Ishikawa (cell line): ENCODE measurements at regions not wholly inside any gene's neighbourhood (a gene's known extent, or its start where the extent isn't known, plus 50 kb on each side); places are given as distances from the start of the nearest gene placed in this dataset.

Experiments used
- CEBPB ChIP-seq: IDR thresholded peaks from 2 replicates; pipeline ENCODE4 v1.6.1; 2012
- CREB1 ChIP-seq: IDR thresholded peaks from 2 replicates; pipeline ENCODE4 v1.6.1; 2012; ENCODE audit warnings: low read depth
- EGR1 ChIP-seq: IDR thresholded peaks from 2 replicates; pipeline ENCODE4 v1.6.1; 2012
- EP300 ChIP-seq: IDR thresholded peaks from 2 replicates; pipeline ENCODE4 v1.6.1; 2012; ENCODE audit warnings: borderline replicate concordance
- FOXM1 ChIP-seq: IDR thresholded peaks from 2 replicates; pipeline ENCODE4 v1.6.1; 2012; ENCODE audit warnings: low read depth, borderline replicate concordance
- NFIC ChIP-seq: IDR thresholded peaks from 2 replicates; pipeline ENCODE4 v1.6.1; 2012
- RAD21 ChIP-seq: IDR thresholded peaks from 2 replicates; pipeline ENCODE4 v1.6.1; 2012; ENCODE audit warnings: low read depth
- TAF1 ChIP-seq: IDR thresholded peaks from 2 replicates; pipeline ENCODE4 v1.6.1; 2012; ENCODE audit warnings: low read depth, mild to moderate bottlenecking
- TCF12 ChIP-seq: IDR thresholded peaks from 2 replicates; pipeline ENCODE4 v1.6.1; 2012; ENCODE audit warnings: low read depth
- TEAD4 ChIP-seq: IDR thresholded peaks from 2 replicates; pipeline ENCODE4 v1.6.1; 2012
- YY1 ChIP-seq: IDR thresholded peaks from 2 replicates; pipeline ENCODE4 v1.6.1; 2012; ENCODE audit warnings: low read depth
- ZBTB7A ChIP-seq: IDR thresholded peaks from 2 replicates; pipeline ENCODE4 v1.6.1; 2012; ENCODE audit warnings: low read depth
- TF ChIP-seq, protein P1 (sequence below): IDR thresholded peaks from 2 replicates; pipeline ENCODE4 v1.6.1; 2012
- TF ChIP-seq, protein P2 (sequence below): IDR thresholded peaks from 2 replicates; pipeline ENCODE4 v1.6.1; 2012
- TF ChIP-seq, protein P3 (sequence below): IDR thresholded peaks from 2 replicates; pipeline ENCODE4 v1.6.1; 2012; ENCODE audit warnings: low read depth, mild to moderate bottlenecking

DNA sequence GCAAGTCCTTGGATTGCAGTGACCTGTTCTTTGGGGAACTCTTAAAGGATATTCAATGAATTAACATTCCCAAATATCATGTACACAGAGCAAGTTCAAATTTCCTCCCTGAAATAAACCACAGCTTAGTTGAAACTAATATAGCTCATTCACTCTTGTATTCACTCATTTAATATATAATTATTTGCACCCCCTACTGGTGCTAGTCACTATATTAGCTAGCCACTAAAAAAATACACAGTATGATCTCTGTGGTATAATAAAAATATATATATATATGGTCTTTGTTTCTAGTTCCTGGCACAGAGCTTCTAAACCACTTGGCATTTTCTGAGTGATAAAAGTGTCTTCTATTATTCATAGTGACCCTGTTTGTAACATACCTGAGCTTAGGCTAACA, 177.3 kb upstream of the LYPLAL1 start:
- TF ChIP-seq TEAD4 (no peak), YY1 (no peak), CREB1 (no peak), ZBTB7A (no peak), TAF1 (no peak), RAD21 (no peak), CEBPB (no peak), TCF12 (no peak), FOXM1 (no peak), NFIC (no peak), EP300 (no peak), EGR1 (no peak)
- TF ChIP-seq, protein P1, sequence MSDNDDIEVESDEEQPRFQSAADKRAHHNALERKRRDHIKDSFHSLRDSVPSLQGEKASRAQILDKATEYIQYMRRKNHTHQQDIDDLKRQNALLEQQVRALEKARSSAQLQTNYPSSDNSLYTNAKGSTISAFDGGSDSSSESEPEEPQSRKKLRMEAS, result no peak
- TF ChIP-seq, protein P2, sequence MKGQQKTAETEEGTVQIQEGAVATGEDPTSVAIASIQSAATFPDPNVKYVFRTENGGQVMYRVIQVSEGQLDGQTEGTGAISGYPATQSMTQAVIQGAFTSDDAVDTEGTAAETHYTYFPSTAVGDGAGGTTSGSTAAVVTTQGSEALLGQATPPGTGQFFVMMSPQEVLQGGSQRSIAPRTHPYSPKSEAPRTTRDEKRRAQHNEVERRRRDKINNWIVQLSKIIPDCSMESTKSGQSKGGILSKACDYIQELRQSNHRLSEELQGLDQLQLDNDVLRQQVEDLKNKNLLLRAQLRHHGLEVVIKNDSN, result no peak
- TF ChIP-seq, protein P3, sequence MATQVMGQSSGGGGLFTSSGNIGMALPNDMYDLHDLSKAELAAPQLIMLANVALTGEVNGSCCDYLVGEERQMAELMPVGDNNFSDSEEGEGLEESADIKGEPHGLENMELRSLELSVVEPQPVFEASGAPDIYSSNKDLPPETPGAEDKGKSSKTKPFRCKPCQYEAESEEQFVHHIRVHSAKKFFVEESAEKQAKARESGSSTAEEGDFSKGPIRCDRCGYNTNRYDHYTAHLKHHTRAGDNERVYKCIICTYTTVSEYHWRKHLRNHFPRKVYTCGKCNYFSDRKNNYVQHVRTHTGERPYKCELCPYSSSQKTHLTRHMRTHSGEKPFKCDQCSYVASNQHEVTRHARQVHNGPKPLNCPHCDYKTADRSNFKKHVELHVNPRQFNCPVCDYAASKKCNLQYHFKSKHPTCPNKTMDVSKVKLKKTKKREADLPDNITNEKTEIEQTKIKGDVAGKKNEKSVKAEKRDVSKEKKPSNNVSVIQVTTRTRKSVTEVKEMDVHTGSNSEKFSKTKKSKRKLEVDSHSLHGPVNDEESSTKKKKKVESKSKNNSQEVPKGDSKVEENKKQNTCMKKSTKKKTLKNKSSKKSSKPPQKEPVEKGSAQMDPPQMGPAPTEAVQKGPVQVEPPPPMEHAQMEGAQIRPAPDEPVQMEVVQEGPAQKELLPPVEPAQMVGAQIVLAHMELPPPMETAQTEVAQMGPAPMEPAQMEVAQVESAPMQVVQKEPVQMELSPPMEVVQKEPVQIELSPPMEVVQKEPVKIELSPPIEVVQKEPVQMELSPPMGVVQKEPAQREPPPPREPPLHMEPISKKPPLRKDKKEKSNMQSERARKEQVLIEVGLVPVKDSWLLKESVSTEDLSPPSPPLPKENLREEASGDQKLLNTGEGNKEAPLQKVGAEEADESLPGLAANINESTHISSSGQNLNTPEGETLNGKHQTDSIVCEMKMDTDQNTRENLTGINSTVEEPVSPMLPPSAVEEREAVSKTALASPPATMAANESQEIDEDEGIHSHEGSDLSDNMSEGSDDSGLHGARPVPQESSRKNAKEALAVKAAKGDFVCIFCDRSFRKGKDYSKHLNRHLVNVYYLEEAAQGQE, result no peak

DNA sequence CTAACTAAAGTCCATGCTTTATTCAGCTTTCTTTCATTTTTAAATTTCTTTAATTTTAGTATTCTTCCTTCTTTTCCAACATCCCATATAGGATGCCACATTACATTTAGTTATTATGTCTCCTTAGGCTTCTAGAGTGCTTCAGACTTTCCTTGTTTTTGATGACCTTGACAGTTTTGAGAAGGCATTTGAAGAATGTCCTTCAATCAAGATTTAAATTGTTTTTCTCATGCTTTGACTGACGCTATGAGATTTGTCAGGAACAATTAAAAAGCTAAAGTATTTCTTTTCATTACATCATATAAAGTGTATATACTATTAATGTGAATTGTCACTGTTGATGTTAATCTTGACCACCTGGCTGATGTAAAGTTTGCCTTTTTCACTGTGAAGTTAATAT, 173.7 kb upstream of the LYPLAL1 start:
- no peak for TF ChIP-seq TCF12
- TF ChIP-seq TEAD4, result no peak
- TF ChIP-seq NFIC, result no peak
- no peak for TF ChIP-seq ZBTB7A

DNA sequence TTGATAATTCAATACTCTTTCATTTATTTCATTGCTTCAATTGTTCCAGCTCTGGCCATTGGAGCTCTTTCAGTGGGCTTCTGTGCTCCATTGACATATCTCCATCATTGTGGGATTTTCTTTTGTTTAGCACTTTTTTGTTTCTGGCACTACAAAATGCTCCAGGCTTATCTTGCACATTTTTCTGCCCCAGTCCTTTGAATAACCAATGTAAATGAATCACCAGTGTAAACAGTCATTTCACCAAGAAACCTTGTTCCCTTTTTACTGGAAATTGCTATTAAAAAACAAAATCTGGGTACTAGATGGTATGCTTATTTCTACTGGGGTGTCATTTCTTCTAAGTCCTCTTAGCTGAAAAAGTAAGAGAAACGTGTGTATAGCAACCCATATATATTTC, 173.0 kb upstream of the LYPLAL1 start:
- no peak for TF ChIP-seq ZBTB7A

DNA sequence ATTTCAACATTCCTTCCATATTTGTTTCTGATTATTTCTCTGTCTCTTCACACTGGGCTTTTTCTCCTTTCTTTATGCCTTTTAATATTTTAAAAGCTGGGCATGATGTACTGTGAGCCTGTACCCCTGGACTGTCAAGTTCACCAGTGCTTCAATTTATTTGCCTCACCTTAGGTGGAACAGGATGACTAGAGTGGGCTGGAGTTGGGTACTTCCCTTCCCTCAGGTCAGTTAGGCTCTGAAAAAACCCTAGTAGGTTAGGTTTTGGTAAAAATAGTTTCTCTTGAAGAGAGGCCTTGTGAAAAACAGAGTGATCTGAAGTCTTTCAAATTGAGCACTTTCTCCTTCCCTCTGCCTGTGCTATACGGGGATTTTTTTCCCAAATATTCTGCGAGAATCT, 163.0 kb upstream of the LYPLAL1 start:
- TF ChIP-seq ZBTB7A (no peak), CEBPB (no peak), TEAD4 (no peak), NFIC (no peak), EGR1 (no peak), RAD21 (no peak), EP300 (no peak), CREB1 (no peak), TCF12 (no peak), YY1 (no peak), FOXM1 (no peak), TAF1 (no peak)
- TF ChIP-seq, protein P2, result no peak
- TF ChIP-seq, protein P1, result no peak
- TF ChIP-seq, protein P3, result no peak

DNA sequence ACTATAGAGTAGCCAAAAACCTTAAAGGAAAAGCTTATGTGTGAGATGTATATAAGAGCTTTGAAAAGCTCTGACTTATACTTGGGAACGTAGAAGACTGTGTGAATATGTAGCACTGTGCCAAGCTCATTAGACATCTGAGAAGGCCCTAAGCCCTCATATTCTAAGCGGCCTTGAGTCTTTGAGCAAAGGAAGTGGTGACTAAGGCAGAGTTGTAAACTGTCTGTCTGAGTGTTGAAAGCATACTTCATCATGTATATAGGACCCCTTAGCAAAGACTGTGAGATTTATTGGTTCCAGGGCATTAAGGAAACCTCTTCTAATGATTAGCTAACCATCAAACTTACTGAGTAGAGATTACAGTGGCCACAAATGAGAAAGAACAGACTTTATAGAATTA, 153.3 kb upstream of the LYPLAL1 start:
- TF ChIP-seq EP300 (no peak), YY1 (no peak), EGR1 (no peak), NFIC (no peak), TCF12 (no peak), FOXM1 (no peak), CEBPB (no peak), TEAD4 (no peak), CREB1 (no peak), ZBTB7A (no peak), RAD21 (no peak), TAF1 (no peak)
- TF ChIP-seq, protein P3, result no peak
- TF ChIP-seq, protein P1, result no peak
- TF ChIP-seq, protein P2, result no peak
